C4-2B (cell line): ENCODE measurements at regions not wholly inside any gene's neighbourhood (a gene's known extent, or its start where the extent isn't known, plus 50 kb on each side); places are given as distances from the start of the nearest gene placed in this dataset.

ENCODE experiments used
- ZFX ChIP-seq: fragments of 450-650 bp; IDR thresholded peaks from 2 replicates; pipeline ENCODE4 v1.6.1; 2017
- TF ChIP-seq, protein P1 (sequence below): fragments of 450-650 bp; conservative IDR thresholded peaks from 2 replicates; pipeline ENCODE4 v1.5.1; 2017; ENCODE audit warnings: mild to moderate bottlenecking

DNA sequence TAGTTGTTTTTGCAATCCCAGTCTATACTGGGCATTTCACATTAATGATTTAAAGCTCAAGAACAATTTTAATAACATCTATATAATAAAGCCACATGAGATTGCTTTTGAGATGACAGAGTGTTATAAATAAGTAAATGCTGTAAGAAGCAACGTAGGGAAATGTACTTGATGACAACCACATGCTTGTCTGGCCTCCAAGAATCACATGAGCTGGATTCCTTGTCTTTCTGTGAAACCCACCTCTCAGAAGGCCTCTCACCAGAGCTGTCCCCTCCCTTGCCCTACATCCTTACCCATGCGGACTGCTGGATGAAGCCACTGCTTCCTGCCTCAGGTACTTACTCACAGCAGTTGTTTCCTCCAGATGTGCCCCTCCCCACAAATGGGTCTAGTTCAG lies 145.1 kb upstream of the CTTNBP2NL start:
- TF ChIP-seq, protein P1, sequence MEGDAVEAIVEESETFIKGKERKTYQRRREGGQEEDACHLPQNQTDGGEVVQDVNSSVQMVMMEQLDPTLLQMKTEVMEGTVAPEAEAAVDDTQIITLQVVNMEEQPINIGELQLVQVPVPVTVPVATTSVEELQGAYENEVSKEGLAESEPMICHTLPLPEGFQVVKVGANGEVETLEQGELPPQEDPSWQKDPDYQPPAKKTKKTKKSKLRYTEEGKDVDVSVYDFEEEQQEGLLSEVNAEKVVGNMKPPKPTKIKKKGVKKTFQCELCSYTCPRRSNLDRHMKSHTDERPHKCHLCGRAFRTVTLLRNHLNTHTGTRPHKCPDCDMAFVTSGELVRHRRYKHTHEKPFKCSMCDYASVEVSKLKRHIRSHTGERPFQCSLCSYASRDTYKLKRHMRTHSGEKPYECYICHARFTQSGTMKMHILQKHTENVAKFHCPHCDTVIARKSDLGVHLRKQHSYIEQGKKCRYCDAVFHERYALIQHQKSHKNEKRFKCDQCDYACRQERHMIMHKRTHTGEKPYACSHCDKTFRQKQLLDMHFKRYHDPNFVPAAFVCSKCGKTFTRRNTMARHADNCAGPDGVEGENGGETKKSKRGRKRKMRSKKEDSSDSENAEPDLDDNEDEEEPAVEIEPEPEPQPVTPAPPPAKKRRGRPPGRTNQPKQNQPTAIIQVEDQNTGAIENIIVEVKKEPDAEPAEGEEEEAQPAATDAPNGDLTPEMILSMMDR = no peak
- TF ChIP-seq ZFX = no peak
